T-helper 1 cell treated with Interleukin-12 subunit alpha and Interleukin-12 subunit beta and Interleukin-4 antibody, amounts not matched to agents 30 ng/mL and 1 ng/mL, for 36 hours (primary cell): ENCODE measurements at regions not wholly inside any gene's neighbourhood (a gene's known extent, or its start where the extent isn't known, plus 50 kb on each side); places are given as distances from the start of the nearest gene placed in this dataset.

Experiments used
- intact Hi-C: fragments of 100-400 bp; cut with micrococcal nuclease; formaldehyde crosslinking; loops from one replicate; pipeline ENCODE4 v1.15.1; 2024

GRCh38 chr3:101085752-101086151, 92.5 kb upstream of the ABI3BP start:
- intact Hi-C loops, result no loop called here

DNA sequence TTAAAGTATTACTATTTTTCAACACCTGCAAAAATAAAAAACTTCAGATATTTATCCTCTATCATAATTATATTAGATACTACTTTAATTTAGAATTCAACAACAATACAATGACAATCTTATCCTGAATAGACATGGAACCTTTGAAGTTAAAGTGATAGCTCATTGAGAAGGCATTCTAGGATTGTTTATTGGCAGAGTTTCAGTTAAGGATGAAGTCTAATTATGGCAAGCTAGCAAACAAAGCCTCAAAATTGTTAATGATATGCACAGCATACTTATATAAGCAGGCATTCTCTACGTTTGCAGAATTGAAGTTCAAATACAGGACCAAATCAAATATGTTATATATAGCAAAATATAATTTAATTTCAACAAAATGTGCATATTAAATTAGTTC, 91.2 kb upstream of the ABI3BP start:
- intact Hi-C loops, result no loop called here

DNA sequence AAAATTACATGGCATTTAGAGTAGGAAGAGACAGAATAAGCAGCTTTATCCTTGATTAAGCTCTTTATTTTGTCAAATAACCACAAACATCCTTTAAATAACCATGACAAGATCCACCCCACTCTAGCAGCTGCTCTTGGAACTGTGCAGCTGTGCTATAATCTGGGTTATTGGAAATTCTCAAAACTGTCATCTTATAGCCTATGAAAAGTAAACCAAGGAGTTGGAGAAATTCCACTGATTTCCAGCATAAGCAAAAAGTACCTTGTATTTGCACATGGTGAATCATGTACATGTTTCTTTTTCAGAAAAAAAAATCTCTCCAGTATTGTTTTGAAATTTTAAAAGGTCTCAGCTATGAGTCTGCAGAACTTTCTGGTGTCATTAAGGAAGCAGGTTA, 88.8 kb upstream of the ABI3BP start:
- intact Hi-C loops, result no loop called here

DNA sequence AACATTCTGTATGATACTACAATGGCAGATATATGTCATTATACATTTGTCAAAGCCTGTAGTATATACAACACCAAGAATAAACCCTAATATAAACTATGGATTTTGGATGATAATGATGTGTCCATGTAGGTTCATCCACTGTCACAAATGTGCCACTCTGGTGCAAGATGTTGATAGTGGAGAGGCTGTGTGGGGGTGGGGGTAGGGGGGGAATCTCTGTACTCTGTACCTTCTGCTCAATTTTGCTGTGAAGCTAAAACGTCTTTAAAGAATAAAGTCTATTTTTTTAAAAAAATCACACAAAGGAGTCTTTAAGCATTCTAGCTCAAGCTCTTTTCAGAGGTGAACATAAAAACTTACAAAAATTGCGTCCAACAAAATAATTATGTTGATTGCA, 88.2 kb upstream of the ABI3BP start:
- intact Hi-C loops, result no loop called here

GRCh38 chr3:101077361-101078011, 84.3 kb upstream of the ABI3BP start:
- intact Hi-C loops, result no loop called here

GRCh38 chr3:101074518-101074917, 81.3 kb upstream of the ABI3BP start:
- intact Hi-C loops, result loop anchor here (5.0 kb wide), 1 partner anchor 633 kb away; no protein-coding TSS in a partner anchor

- intact Hi-C loops, result loop anchor here (5.0 kb wide), 1 partner anchor 635 kb away; no protein-coding TSS in a partner anchor
Observed at GRCh38 chr3:101072300-101072699, 79.1 kb upstream of the ABI3BP start.

GRCh38 chr3:101070799-101071121, 77.5 kb upstream of the ABI3BP start:
- intact Hi-C loops, result loop anchor here (1.0 to 5.0 kb wide), 5 partner anchors 126 to 637 kb away; no protein-coding TSS in a partner anchor

DNA sequence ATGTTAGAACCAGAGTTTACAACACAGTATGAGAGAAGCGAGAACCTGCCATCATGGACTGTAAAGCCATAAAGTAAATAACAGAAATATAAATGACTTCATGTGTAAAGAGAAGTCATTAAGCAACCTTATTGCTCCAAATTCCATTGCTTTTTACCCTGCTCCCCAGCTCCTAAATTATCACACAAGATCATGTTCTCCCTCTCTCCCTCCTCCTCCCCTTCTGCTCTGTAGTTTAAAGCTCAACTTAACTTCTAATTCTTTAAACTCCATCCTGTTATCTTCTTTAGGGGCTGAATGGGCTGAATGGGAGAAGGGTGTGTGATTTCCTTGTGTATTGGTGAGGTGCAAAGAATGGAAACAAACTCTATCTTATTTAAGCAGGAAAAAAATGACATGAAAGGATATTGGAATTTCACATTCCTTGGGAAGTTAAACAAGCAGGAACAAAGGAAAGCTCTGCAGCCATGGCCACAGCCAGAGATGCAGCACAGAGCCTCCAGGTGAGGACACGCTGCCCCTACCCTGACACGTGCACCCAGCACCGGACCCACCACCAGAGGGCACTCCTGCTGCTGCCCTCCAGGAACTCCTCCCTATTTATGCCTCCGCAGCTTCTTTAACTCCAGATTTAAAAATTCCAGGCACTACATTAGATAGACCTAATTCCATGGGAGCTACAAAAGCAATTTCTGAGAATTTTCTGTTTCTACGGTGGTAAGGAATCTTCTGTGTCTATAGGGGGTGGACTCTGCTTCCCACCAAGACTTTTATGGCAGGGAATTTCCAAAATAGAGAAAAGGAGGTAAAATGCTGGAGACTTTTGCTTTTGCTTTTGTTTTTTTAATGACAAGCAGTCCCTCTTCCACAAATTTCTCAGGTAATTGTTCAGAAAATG, 76.9 kb upstream of the ABI3BP start:
- intact Hi-C loops, result loop anchor here (1.0 to 5.0 kb wide), 5 partner anchors 126 to 637 kb away; no protein-coding TSS in a partner anchor

DNA sequence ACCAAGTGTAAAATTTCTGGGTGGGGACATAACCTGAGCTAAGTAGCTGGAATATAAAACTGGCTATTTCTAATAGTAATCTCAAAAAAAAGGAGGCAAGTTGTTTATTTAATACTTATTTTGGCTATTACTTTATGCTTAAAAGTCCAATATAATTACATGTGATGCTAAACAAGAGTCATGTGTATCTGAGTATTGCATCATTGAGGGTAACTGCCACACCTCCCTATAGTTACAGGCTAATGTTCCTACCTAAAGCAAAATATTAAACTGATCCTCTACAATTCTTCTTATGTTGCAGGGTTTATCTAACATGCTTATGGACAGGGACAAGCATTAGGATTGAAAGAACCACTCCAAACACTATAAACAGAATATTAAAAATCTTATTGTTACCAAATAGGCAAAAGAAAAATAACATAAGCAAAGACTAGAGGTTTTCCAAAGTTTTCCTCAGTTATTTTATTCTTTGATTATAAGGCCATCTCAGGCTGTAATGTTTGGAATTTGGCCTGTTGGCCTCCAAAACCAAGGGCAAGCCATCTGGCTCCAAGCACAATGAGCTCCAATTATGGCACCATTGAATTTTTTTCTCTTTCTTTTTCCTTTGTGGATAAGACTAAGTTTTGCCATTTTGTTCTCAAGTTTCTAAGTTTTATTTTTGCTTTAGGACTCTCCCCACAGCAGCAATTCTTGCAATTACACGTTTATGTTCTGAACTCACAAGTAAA, 75.8 kb upstream of the ABI3BP start:
- intact Hi-C loops, result no loop called here

GRCh38 chr3:101066711-101067129, 73.5 kb upstream of the ABI3BP start:
- intact Hi-C loops, result no loop called here

DNA sequence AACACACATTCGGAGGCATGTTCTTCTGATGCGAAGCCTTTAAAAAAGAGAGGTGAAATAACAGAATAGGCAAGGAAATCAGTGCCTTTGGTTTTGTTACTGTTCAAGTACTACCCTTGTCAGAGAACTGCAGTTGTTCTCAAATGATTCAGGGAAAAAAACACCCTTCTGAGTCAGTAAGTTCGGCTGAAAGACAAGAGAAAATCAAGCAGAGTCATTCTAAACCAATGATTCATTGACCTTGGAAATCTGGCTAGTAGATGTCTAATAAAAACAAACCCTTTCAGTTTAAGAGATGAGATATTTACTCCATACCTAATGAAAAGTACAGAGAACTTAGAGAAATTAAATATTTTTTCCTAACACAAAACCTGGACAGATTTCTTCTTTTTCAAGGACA, 72.7 kb upstream of the ABI3BP start:
- intact Hi-C loops, result no loop called here

DNA sequence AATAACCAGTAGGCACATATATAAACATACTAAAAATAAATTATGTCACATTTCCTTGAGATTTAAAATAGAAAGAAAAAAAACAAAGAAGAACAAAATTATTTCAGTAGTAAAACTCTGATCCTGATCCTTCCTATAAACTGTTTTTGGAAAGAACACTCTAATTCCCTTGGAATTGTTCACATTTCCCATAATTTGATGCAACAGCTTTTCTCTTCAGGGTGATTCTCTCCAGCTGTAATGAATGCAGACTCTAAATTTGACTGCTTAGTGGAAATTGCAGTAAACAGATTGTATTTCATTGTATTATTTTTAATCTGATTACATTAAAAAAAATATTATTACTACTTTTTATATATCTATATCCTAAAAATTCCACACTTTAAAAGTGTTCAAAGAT, 70.2 kb upstream of the ABI3BP start:
- intact Hi-C loops, result no loop called here

DNA sequence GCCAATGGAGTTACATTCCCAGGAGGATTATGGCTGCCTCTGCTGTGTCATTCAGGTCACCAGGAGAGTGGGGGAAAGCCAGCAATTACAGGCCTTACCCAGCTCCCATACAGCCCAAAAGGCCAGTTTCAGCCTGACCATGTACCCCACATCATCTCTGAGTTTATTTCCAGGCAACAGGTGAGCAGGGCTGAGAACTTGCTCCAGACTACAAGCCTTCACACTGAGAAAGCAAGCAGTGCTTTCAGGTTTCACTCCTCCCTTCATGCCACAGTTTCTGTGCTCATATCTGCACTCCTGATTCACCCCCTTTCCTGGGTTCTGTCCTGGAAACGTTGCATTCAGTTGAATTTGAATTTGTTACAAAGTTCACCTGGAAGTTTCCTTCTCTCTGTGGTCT, 68.1 kb upstream of the ABI3BP start:
- intact Hi-C loops, result no loop called here

DNA sequence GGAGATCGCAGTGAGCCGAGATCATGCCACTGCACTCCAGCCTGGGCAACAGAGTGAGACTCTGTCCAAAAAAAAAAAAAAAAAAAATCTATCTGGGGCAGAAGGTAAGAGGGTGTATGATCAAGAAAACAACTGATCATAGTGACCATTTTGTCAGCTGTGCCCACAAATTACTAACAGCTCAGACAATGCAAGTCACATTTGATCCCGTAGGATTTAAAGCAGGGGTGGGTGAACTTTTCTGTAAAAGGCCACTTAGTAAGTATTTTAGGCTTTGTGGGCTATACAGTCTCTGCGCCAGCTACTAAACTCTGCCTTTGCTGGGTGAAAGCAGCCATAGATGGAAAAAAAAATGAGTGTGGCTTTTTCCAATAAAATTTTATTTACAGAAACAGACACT, 57.6 kb upstream of the ABI3BP start:
- intact Hi-C loops, result no loop called here

DNA sequence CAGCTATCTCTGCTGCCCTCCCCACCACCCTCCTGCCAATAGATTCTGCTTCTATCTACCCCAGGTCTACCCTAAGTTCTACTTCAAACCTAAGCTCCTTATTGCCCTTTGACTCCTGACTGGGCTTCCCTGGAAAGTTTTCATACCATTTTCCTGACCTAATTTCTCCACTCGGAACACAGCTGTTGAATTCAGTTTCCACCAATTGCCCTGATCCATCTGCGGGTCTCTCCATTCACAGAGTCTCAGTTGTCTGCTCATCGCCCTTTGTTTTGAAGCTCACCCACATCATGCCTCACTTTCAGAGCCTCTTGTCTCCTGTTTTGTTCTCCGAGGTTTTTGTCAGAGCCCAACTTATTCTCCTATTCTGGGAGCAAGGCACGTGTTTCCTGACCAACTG, 56.8 kb upstream of the ABI3BP start:
- intact Hi-C loops, result no loop called here

DNA sequence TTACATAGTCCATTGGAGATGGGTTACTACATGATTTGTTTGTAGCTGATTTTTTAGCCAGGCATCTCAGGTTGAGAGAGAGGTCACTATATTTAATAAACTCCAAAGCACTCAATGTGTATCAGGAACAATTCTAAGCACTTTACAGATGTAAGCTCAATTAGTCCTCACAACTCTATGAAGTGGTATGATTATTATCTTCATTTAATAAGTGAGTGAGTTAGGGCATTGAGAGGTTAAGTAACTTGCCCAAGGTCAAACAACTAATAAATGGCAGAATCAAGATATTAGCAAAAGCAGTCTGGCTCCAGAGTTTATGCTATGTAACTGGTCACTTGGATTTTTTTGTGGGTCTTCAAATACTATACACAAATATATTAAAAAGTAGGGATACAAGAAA, 56.3 kb upstream of the ABI3BP start:
- intact Hi-C loops, result no loop called here

- intact Hi-C loops, result no loop called here
Observed at GRCh38 chr3:101043687-101044078, 50.5 kb upstream of the ABI3BP start.

GRCh38 chr3:101042996-101043686, 49.9 kb upstream of the ABI3BP start:
- intact Hi-C loops, result no loop called here
